ENCODE measurements at regions not wholly inside any gene's neighbourhood (a gene's known extent, or its start where the extent isn't known, plus 50 kb on each side); places are given as distances from the start of the nearest gene placed in this dataset.
"Not testable (repeated sequence)": the region's sequence is repeated elsewhere in the genome, so short reads cannot be mapped to it uniquely, and the experiment has no call there.

GRCh38 chr20:30905231-30905630 lies 352.2 kb upstream of the DEFB115 start:
- H3K36me3 ChIP-seq (ENCODE audit: control insufficient read depth, insufficient read depth, low read length, severe bottlenecking); H3K4me3 ChIP-seq (ENCODE audit: low read length); H3K4me1 ChIP-seq (ENCODE audit: control insufficient read depth, insufficient read depth, low read length); DNase-seq (ENCODE audit: low read depth); H3K9ac ChIP-seq (ENCODE audit: low read length); H3K9me3 ChIP-seq (ENCODE audit: control insufficient read depth, low read length); H3K27me3 ChIP-seq (replicated peaks; ENCODE audit: control insufficient read depth, insufficient read depth, low read length): not testable (repeated sequence)

GRCh38 chr20:30910937-30911725 lies 346.3 kb upstream of the DEFB115 start:
- DNase-seq (ENCODE audit: low read depth) = no peak
- Histone ChIP-seq H3K9ac (ENCODE audit: low read length) (no peak overlapping the region), H3K27me3 (replicated peaks; ENCODE audit: control insufficient read depth, insufficient read depth, low read length) (no peaks in the 10 kb centered on the region), H3K4me1 (ENCODE audit: control insufficient read depth, insufficient read depth, low read length) (peaks cover 4% of the 10 kb centered on the region), H3K9me3 (ENCODE audit: control insufficient read depth, low read length) (no peaks in the 10 kb centered on the region), H3K4me3 (ENCODE audit: low read length) (no peak overlapping the region), H3K36me3 (ENCODE audit: control insufficient read depth, insufficient read depth, low read length, severe bottlenecking) (no peaks in the 10 kb centered on the region)

GRCh38 chr20:30911832-30912660 lies 345.4 kb upstream of the DEFB115 start:
- H3K4me3 ChIP-seq (ENCODE audit: low read length) = peak overlapping the region; percentile 69
- H3K27me3 ChIP-seq (replicated peaks; ENCODE audit: control insufficient read depth, insufficient read depth, low read length); H3K4me1 ChIP-seq (ENCODE audit: control insufficient read depth, insufficient read depth, low read length); H3K9ac ChIP-seq (ENCODE audit: low read length); H3K9me3 ChIP-seq (ENCODE audit: control insufficient read depth, low read length); DNase-seq (ENCODE audit: low read depth); H3K36me3 ChIP-seq (ENCODE audit: control insufficient read depth, insufficient read depth, low read length, severe bottlenecking): not testable (repeated sequence)

GRCh38 chr20:30912661-30913026 lies 344.8 kb upstream of the DEFB115 start:
- H3K9ac ChIP-seq (ENCODE audit: low read length) = peak overlapping the region; percentile 63
- not testable (repeated sequence) for H3K36me3 ChIP-seq (ENCODE audit: control insufficient read depth, insufficient read depth, low read length, severe bottlenecking); H3K27me3 ChIP-seq (replicated peaks; ENCODE audit: control insufficient read depth, insufficient read depth, low read length); H3K9me3 ChIP-seq (ENCODE audit: control insufficient read depth, low read length); H3K4me1 ChIP-seq (ENCODE audit: control insufficient read depth, insufficient read depth, low read length); DNase-seq (ENCODE audit: low read depth)
- peak overlapping the region; percentile 69 for H3K4me3 ChIP-seq (ENCODE audit: low read length)

GRCh38 chr20:30916404-30916803 lies 341.1 kb upstream of the DEFB115 start:
- not testable (repeated sequence) for H3K36me3 ChIP-seq (ENCODE audit: control insufficient read depth, insufficient read depth, low read length, severe bottlenecking); H3K4me3 ChIP-seq (ENCODE audit: low read length); H3K27me3 ChIP-seq (replicated peaks; ENCODE audit: control insufficient read depth, insufficient read depth, low read length); H3K9ac ChIP-seq (ENCODE audit: low read length); H3K9me3 ChIP-seq (ENCODE audit: control insufficient read depth, low read length); DNase-seq (ENCODE audit: low read depth); H3K4me1 ChIP-seq (ENCODE audit: control insufficient read depth, insufficient read depth, low read length)

- no peaks in the 10 kb centered on the region for H3K27me3 ChIP-seq (replicated peaks; ENCODE audit: control insufficient read depth, insufficient read depth, low read length)
- DNase-seq (ENCODE audit: low read depth) = no peak
- no peaks in the 10 kb centered on the region for H3K4me1 ChIP-seq (ENCODE audit: control insufficient read depth, insufficient read depth, low read length)
- H3K36me3 ChIP-seq (ENCODE audit: control insufficient read depth, insufficient read depth, low read length, severe bottlenecking) = no peaks in the 10 kb centered on the region
- no peak overlapping the region for H3K9ac ChIP-seq (ENCODE audit: low read length)
- no peak overlapping the region for H3K4me3 ChIP-seq (ENCODE audit: low read length)
- H3K9me3 ChIP-seq (ENCODE audit: control insufficient read depth, low read length) = peaks cover 4% of the 10 kb centered on the region
Measured at GRCh38 chr20:30919514-30920188, 337.8 kb upstream of the DEFB115 start.

- H3K9ac ChIP-seq (ENCODE audit: low read length) = no peak overlapping the region
Measured at GRCh38 chr20:30921286-30922071, 336.0 kb upstream of the DEFB115 start.

GRCh38 chr20:30922129-30922528 lies 335.3 kb upstream of the DEFB115 start:
- Histone ChIP-seq H3K4me3 (ENCODE audit: low read length) (no peak overlapping the region), H3K9ac (ENCODE audit: low read length) (no peak overlapping the region), H3K36me3 (ENCODE audit: control insufficient read depth, insufficient read depth, low read length, severe bottlenecking) (no peaks in the 10 kb centered on the region), H3K9me3 (ENCODE audit: control insufficient read depth, low read length) (peaks cover 8% of the 10 kb centered on the region), H3K4me1 (ENCODE audit: control insufficient read depth, insufficient read depth, low read length) (no peaks in the 10 kb centered on the region), H3K27me3 (replicated peaks; ENCODE audit: control insufficient read depth, insufficient read depth, low read length) (no peaks in the 10 kb centered on the region)
- DNase-seq (ENCODE audit: low read depth) = no peak

More at GRCh38 chr20:30921286-30922071, 336.0 kb upstream of the DEFB115 start:
- H3K4me3 ChIP-seq (ENCODE audit: low read length) = no peak overlapping the region
- H3K4me1 ChIP-seq (ENCODE audit: control insufficient read depth, insufficient read depth, low read length) = no peaks in the 10 kb centered on the region
- H3K27me3 ChIP-seq (replicated peaks; ENCODE audit: control insufficient read depth, insufficient read depth, low read length) = no peaks in the 10 kb centered on the region
- H3K9me3 ChIP-seq (ENCODE audit: control insufficient read depth, low read length) = peaks cover 8% of the 10 kb centered on the region
- no peaks in the 10 kb centered on the region for H3K36me3 ChIP-seq (ENCODE audit: control insufficient read depth, insufficient read depth, low read length, severe bottlenecking)
- no peak for DNase-seq (ENCODE audit: low read depth)

- peaks cover 18% of the 10 kb centered on the region for H3K9me3 ChIP-seq (ENCODE audit: control insufficient read depth, low read length)
- no peaks in the 10 kb centered on the region for H3K27me3 ChIP-seq (replicated peaks; ENCODE audit: control insufficient read depth, insufficient read depth, low read length)
- DNase-seq (ENCODE audit: low read depth) = no peak
- H3K4me3 ChIP-seq (ENCODE audit: low read length) = no peak overlapping the region
- H3K36me3 ChIP-seq (ENCODE audit: control insufficient read depth, insufficient read depth, low read length, severe bottlenecking) = no peaks in the 10 kb centered on the region
- H3K4me1 ChIP-seq (ENCODE audit: control insufficient read depth, insufficient read depth, low read length) = no peaks in the 10 kb centered on the region
- H3K9ac ChIP-seq (ENCODE audit: low read length) = no peak overlapping the region
Measured at GRCh38 chr20:30937790-30938189, 319.7 kb upstream of the DEFB115 start.

GRCh38 chr20:30949761-30950160 lies 307.7 kb upstream of the DEFB115 start:
- Histone ChIP-seq H3K9ac (ENCODE audit: low read length) (no peak overlapping the region), H3K27me3 (replicated peaks; ENCODE audit: control insufficient read depth, insufficient read depth, low read length) (no peaks in the 10 kb centered on the region), H3K36me3 (ENCODE audit: control insufficient read depth, insufficient read depth, low read length, severe bottlenecking) (no peaks in the 10 kb centered on the region), H3K9me3 (ENCODE audit: control insufficient read depth, low read length) (no peaks in the 10 kb centered on the region), H3K4me3 (ENCODE audit: low read length) (no peak overlapping the region), H3K4me1 (ENCODE audit: control insufficient read depth, insufficient read depth, low read length) (no peaks in the 10 kb centered on the region)
- no peak for DNase-seq (ENCODE audit: low read depth)

- H3K9me3 ChIP-seq (ENCODE audit: control insufficient read depth, low read length); H3K9ac ChIP-seq (ENCODE audit: low read length); H3K36me3 ChIP-seq (ENCODE audit: control insufficient read depth, insufficient read depth, low read length, severe bottlenecking); H3K27me3 ChIP-seq (replicated peaks; ENCODE audit: control insufficient read depth, insufficient read depth, low read length); H3K4me3 ChIP-seq (ENCODE audit: low read length); DNase-seq (ENCODE audit: low read depth); H3K4me1 ChIP-seq (ENCODE audit: control insufficient read depth, insufficient read depth, low read length): not testable (repeated sequence)
Measured at GRCh38 chr20:30951088-30951487, 306.4 kb upstream of the DEFB115 start.
